H1 (cell line): ENCODE measurements at regions not wholly inside any gene's neighbourhood (a gene's known extent, or its start where the extent isn't known, plus 50 kb on each side); places are given as distances from the start of the nearest gene placed in this dataset.

Experiments
- CHD7 ChIP-seq: fragments of 300-600 bp; sonication (generic); IDR thresholded peaks from 2 replicates; pipeline ENCODE4 v1.7.1; 2012; ENCODE audit warnings: low read length, moderate library complexity, mild to moderate bottlenecking, inconsistent platforms; ENCODE audit not compliant: insufficient replicate concordance

- TF ChIP-seq CHD7 = no peak
These were observed 88.5 kb upstream of the XIST start (continued) for GRCh38 chrX:73940893-73941470.
